PC-9 (cell line): ENCODE measurements at regions not wholly inside any gene's neighbourhood (a gene's known extent, or its start where the extent isn't known, plus 50 kb on each side); places are given as distances from the start of the nearest gene placed in this dataset.

Experiments
- BruUV-seq: library from RNA; stranded (reverse); fragments of 400-500 nt; replicated peaks from 2 replicates; lab custom pipeline; 2021; lab: Mats Ljungman, UMichigan
- CTCF ChIA-PET: fragments of 300-600 bp; sonication (Branson Sonifier 250); formaldehyde crosslinking; loops from one replicate; lab custom pipeline; 2022; ENCODE audit warnings: antibody characterized with exemption; lab: Charles Lee
- POLR2A ChIA-PET: fragments of 300-600 bp; sonication (Branson Sonifier 250); formaldehyde crosslinking; loops from one replicate; lab custom pipeline; 2022; ENCODE audit warnings: antibody characterized with exemption; ENCODE audit not compliant: unreplicated experiment; lab: Charles Lee
- DNase-seq, 2 experiments: peaks; one replicate each; pipeline versions ENCODE4 v3.0.0 to v3.0.0-alpha.2; 2015 to 2022; ENCODE audit warnings: mixed read lengths in 1 of 2
- H2AFZ ChIP-seq: fragments of 200-600 bp; sonication (generic); 2 replicates; pipeline ENCODE4 v1.8.1; 2017; ENCODE audit warnings: antibody characterized with exemption
- H3F3A ChIP-seq: fragments of 200-600 bp; sonication (generic); 2 replicates; pipeline ENCODE4 v1.8.1; 2017; ENCODE audit warnings: antibody characterized with exemption, mild to moderate bottlenecking, low read depth; ENCODE audit not compliant: insufficient read depth
- H3K27ac ChIP-seq: fragments of 200-600 bp; sonication (generic); 2 replicates; pipeline ENCODE4 v1.6.1; 2016; ENCODE audit warnings: mixed run types
- H3K27me3 ChIP-seq: fragments of 200-600 bp; sonication (generic); 2 replicates; pipeline ENCODE4 v1.6.1; 2016; ENCODE audit warnings: low read depth, mixed run types; ENCODE audit not compliant: insufficient read depth
- H3K36me3 ChIP-seq: fragments of 200-600 bp; sonication (generic); 2 replicates; pipeline ENCODE4 v1.6.1; 2016; ENCODE audit warnings: low read depth, mixed run types
- H3K4me1 ChIP-seq: fragments of 200-600 bp; sonication (generic); replicated peaks from 2 replicates; pipeline ENCODE4 v1.6.1; 2016; ENCODE audit warnings: mixed run types; ENCODE audit not compliant: insufficient read depth
- H3K4me2 ChIP-seq: fragments of 200-600 bp; sonication (generic); 2 replicates; pipeline ENCODE4 v1.6.1; 2017; ENCODE audit warnings: mixed run types
- H3K4me3 ChIP-seq: fragments of 200-600 bp; sonication (generic); 2 replicates; pipeline ENCODE4 v1.6.1; 2016; ENCODE audit warnings: mixed run types
- H3K79me2 ChIP-seq: fragments of 200-600 bp; sonication (generic); 2 replicates; pipeline ENCODE4 v1.6.1; 2017; ENCODE audit warnings: low read depth, mixed run types
- H3K9me2 ChIP-seq: fragments of 200-600 bp; sonication (generic); 2 replicates; pipeline ENCODE4 v1.8.1; 2017; ENCODE audit warnings: mild to moderate bottlenecking; ENCODE audit not compliant: insufficient read depth
- H3K9me3 ChIP-seq: fragments of 200-600 bp; sonication (generic); 2 replicates; pipeline ENCODE4 v1.8.1; 2016; ENCODE audit warnings: low read depth; ENCODE audit not compliant: insufficient read depth
- H4K20me1 ChIP-seq: fragments of 200-600 bp; sonication (generic); 2 replicates; pipeline ENCODE4 v1.8.1; 2017; ENCODE audit not compliant: insufficient read depth
- EZH2 ChIP-seq: fragments of 200-600 bp; sonication (generic); IDR thresholded peaks from 2 replicates; pipeline ENCODE4 v1.8.0; 2017; ENCODE audit warnings: antibody characterized with exemption, low read depth
- intact Hi-C: fragments of 100-400 bp; cut with micrococcal nuclease; formaldehyde crosslinking; loops from one replicate; pipeline ENCODE4 v1.10.0; 2022; ENCODE audit not compliant: unreplicated experiment
- TF ChIP-seq, protein P1 (sequence below): fragments of 200-600 bp; sonication (generic); conservative IDR thresholded peaks from 2 replicates; pipeline ENCODE4 v1.6.1; 2017; ENCODE audit warnings: mixed run types, antibody characterized with exemption, mild to moderate bottlenecking, moderate library complexity

DNA sequence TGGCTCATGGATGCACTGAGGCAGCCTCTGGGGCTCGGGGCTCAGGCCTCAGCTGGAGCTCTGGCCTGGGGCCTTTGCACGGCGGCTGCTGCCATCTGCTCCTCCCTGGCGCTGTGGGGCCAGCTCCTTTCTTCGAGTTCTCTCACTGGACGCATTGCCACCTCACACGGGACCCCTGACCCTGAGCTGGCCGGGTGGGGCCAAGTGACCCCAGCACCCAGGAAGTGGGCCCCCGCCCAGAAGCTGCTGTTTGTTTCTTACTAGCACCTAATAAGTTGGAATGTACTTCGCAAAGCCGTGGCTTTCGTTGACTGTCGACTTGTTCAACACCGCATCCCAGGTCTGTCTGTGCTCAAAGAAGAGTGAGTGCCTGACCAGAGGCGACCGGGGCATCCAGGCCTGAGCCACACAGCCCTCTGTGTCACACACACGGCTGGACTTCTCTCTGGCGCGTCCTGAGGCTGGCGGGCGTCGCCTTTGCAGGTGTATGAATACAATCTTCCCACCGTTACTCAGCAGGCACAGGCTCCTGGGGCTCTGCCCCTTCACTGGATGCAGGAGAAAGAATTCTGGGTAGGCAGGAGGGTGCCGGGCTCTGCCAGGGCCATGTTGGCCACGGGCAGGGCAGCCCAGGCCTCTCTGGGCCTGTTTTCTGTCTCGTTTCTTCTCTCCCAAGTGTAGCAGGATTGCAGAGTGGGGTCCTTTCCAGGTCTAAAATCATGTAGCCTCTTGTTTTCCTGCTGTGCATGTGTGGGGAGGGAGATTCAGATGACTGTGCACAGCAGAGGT lies 112.9 kb downstream of the DLL1 start:
- H3K4me1 ChIP-seq, result no peaks in the 10 kb centered on the region
- BruUV-seq, result no TSS peak
- H3K9me2 ChIP-seq, result no peaks in the 10 kb centered on the region
- no peak for TF ChIP-seq EZH2
- TF ChIP-seq, protein P1, sequence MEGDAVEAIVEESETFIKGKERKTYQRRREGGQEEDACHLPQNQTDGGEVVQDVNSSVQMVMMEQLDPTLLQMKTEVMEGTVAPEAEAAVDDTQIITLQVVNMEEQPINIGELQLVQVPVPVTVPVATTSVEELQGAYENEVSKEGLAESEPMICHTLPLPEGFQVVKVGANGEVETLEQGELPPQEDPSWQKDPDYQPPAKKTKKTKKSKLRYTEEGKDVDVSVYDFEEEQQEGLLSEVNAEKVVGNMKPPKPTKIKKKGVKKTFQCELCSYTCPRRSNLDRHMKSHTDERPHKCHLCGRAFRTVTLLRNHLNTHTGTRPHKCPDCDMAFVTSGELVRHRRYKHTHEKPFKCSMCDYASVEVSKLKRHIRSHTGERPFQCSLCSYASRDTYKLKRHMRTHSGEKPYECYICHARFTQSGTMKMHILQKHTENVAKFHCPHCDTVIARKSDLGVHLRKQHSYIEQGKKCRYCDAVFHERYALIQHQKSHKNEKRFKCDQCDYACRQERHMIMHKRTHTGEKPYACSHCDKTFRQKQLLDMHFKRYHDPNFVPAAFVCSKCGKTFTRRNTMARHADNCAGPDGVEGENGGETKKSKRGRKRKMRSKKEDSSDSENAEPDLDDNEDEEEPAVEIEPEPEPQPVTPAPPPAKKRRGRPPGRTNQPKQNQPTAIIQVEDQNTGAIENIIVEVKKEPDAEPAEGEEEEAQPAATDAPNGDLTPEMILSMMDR, result no peak
- H3K4me3 ChIP-seq, result no peak overlapping the region
- DNase-seq, result no peak
- intact Hi-C loops, result no loop called here
- ChIA-PET CTCF (no interaction called here), POLR2A (no interaction called here)
- no peaks in the 10 kb centered on the region for H3K36me3 ChIP-seq
- no peaks in the 10 kb centered on the region for H3K79me2 ChIP-seq
- no peak overlapping the region for H3K4me2 ChIP-seq
- H2AFZ ChIP-seq, result no peak overlapping the region
- H3K27ac ChIP-seq, result no peak overlapping the region
- H4K20me1 ChIP-seq, result no peaks in the 10 kb centered on the region
- H3F3A ChIP-seq, result no peaks in the 10 kb centered on the region
- peaks cover 47% of the 10 kb centered on the region for H3K27me3 ChIP-seq
- H3K9me3 ChIP-seq, result no peaks in the 10 kb centered on the region

DNA sequence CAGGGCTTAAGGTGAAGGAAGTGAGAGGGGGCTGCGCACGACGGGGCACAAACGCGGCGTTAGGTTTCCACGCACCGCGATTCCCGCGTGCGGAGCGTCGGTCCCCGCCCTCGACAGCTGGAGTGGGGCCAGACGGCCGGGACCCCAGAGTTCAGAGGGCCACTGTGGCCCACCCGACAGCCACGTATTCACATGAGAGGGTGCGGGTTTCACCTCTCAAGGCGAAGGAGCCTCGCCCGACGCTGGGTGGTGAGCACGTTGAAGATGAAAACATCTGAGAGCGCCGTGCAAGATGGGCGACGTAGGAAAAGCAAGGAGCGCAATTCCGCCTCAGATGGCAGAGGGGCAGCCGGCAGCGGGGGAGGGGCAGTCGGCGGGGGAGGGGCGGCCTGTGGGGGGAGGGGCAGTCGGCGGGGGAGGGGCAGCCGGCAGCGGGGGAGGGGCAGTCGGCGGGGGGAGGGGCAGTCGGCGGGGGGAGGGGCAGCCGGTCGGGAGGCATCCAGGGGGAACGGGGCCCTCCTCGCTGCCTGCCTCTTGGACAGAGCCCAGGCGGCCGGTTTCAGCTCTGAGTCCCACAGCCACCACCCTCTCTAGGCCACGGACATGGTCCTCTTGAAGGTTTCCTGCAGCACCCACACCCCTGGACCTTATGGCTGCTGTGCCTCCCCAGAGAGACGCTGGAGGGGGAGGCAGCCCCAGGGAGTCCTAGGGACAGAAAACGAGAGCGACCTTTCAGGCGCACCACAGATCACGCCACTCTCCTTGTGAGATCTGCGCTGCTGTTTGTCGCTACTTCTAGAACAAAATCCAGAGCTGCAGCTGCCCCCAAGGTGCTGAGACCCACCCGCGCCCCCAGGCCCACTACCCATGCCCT lies 113.7 kb downstream of the DLL1 start:
- H3K4me2 ChIP-seq, result no peak overlapping the region
- no peaks in the 10 kb centered on the region for H3F3A ChIP-seq
- no peaks in the 10 kb centered on the region for H3K79me2 ChIP-seq
- H3K4me1 ChIP-seq, result no peaks in the 10 kb centered on the region
- H2AFZ ChIP-seq, result no peak overlapping the region
- H3K27me3 ChIP-seq, result peaks cover 54% of the 10 kb centered on the region
- no peak overlapping the region for H3K27ac ChIP-seq
- CTCF ChIA-PET, result no interaction called here
- DNase-seq, result no peak
- POLR2A ChIA-PET, result no interaction called here
- BruUV-seq, result no TSS peak
- H3K4me3 ChIP-seq, result no peak overlapping the region
- H3K36me3 ChIP-seq, result no peaks in the 10 kb centered on the region
- no peaks in the 10 kb centered on the region for H3K9me3 ChIP-seq
- no peak for TF ChIP-seq EZH2
- TF ChIP-seq, protein P1, result no peak
- intact Hi-C loops, result no loop called here
- H4K20me1 ChIP-seq, result no peaks in the 10 kb centered on the region
- no peaks in the 10 kb centered on the region for H3K9me2 ChIP-seq

DNA sequence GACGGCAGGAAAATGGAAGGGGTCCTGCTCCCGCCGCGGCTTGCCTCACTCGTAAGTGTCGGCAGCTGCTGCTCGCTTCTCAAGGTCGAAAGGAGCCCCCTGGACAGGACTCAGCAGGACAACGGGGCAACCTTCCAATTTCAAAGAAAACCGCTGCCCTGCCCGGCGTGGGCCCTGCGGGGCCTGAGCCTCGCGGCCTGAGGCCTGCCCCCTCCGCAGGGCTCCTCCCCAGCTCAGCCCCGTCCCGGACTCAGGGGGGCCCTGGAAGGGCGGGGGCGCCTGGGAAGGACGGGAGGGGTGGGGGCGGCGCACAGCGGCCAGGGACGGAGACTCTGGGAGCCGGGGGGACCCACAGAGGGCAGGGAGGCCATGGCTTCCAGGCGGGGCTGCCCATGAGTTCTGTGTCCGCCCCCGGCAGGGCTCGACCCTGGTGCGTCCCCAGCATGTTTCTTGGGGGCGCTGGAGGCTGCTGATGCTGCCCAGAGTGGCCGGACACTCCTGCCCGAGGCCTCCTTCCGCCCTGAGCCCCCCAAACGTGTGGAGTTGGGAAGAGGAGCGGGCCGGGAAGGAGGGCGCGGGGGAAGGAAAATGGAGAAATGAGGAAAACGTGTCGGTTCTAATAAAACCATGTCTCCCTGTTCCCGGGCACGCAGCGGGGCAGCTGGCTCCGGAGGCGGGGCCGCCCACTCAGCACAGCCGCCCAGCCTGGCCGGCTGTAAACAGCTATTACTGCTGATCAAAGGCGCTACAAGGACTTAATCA lies 114.6 kb downstream of the DLL1 start:
- Histone ChIP-seq H3K9me3 (no peaks in the 10 kb centered on the region), H3K9me2 (no peaks in the 10 kb centered on the region), H2AFZ (no peak overlapping the region), H3K27ac (no peak overlapping the region), H4K20me1 (no peaks in the 10 kb centered on the region), H3K79me2 (no peaks in the 10 kb centered on the region), H3K27me3 (peaks cover 46% of the 10 kb centered on the region), H3K4me1 (no peaks in the 10 kb centered on the region), H3K36me3 (no peaks in the 10 kb centered on the region), H3F3A (no peaks in the 10 kb centered on the region), H3K4me2 (no peak overlapping the region), H3K4me3 (no peak overlapping the region)
- POLR2A ChIA-PET, result no interaction called here
- intact Hi-C loops, result no loop called here
- BruUV-seq, result no TSS peak
- CTCF ChIA-PET, result no interaction called here
- TF ChIP-seq, protein P1, result no peak
- no peak for TF ChIP-seq EZH2
- DNase-seq, result no peak
